Tibial nerve (tissue), 4 donors: ENCODE measurements at regions not wholly inside any gene's neighbourhood (a gene's known extent, or its start where the extent isn't known, plus 50 kb on each side); places are given as distances from the start of the nearest gene placed in this dataset.
A peak's percentile ranks its signal among the peaks of the same experiment; 100 is the strongest.

Source experiments
- DNase-seq, 2 donors: peaks; one replicate each; pipeline ENCODE4 v3.0.0-alpha.2; 2019; ENCODE audit warnings: low spot score in 2 of 2
- H3K27ac ChIP-seq, 4 donors: fragments of 200-600 bp; sonication (generic) in 3 of 4; one replicate each; pipeline ENCODE4 v1.5.1; 2017 to 2019; ENCODE audit warnings: mild to moderate bottlenecking in 1 of 4
- H3K27me3 ChIP-seq, 2 donors: fragments of 200-600 bp; sonication (generic) in 1 of 2; one replicate each; pipeline versions ENCODE4 v1.5.1 to v1.6.0; 2017 to 2019
- H3K36me3 ChIP-seq, 3 donors: fragments of 200-600 bp; sonication (generic); one replicate each; pipeline ENCODE4 v1.5.1; 2018 to 2019
- H3K4me1 ChIP-seq, 4 donors: fragments of 200-600 bp; sonication (generic) in 3 of 4; one replicate each; pipeline ENCODE4 v1.5.1; 2017 to 2019
- H3K4me3 ChIP-seq, 4 donors: fragments of 200-600 bp; sonication (generic) in 3 of 4; one replicate each; pipeline ENCODE4 v1.5.1; 2017 to 2019; ENCODE audit warnings: mild to moderate bottlenecking in 1 of 4, moderate library complexity in 1 of 4
- H3K9me3 ChIP-seq, 4 donors: fragments of 200-600 bp; sonication (generic) in 3 of 4; one replicate each; pipeline ENCODE4 v1.5.1; 2017 to 2019
- CTCF ChIP-seq, 5 experiments: fragments of 200-600 bp in 3 of 5; fragments of 450-650 bp in 2 of 5; sonication (generic) in 3 of 5; IDR thresholded peaks; one replicate each; pipeline ENCODE4 v1.5.1; 2016 to 2019; ENCODE audit warnings: antibody characterized with exemption in 5 of 5, mild to moderate bottlenecking in 3 of 5, moderate library complexity in 2 of 5
- EP300 ChIP-seq, 2 donors: sonication (generic); formaldehyde crosslinking; IDR thresholded peaks; one replicate each; pipeline ENCODE4 v1.6.1; 2017; ENCODE audit warnings: antibody characterized with exemption in 2 of 2, mild to moderate bottlenecking in 1 of 2
- POLR2A ChIP-seq, 2 donors: fragments of 450-650 bp; IDR thresholded peaks; one replicate each; pipeline ENCODE4 v1.6.1; 2017; ENCODE audit warnings: antibody characterized with exemption in 2 of 2, mild to moderate bottlenecking in 2 of 2, moderate library complexity in 2 of 2
- WGBS, 2 donors: methylation state at CpG; one replicate each; pipeline ENCODE4 v1.1.5; 2018; 5-methylcytosine and 5-hydroxymethylcytosine counted together

GRCh38 chr1:91597215-91597614, 96.6 kb downstream of the CDC7 start:
- Histone ChIP-seq H3K27ac (no peak overlapping the region), H3K4me3 (no peak overlapping the region), H3K27me3 (no peaks in the 10 kb centered on the region), H3K36me3 (no peaks in the 10 kb centered on the region), H3K4me1 (no peaks in the 10 kb centered on the region), H3K9me3 (no peaks in the 10 kb centered on the region)
- no peak for DNase-seq
- no peak for TF ChIP-seq POLR2A (IDR thresholded peaks at IDR 0.05)
- no peak for TF ChIP-seq EP300 (IDR thresholded peaks at IDR 0.05)
- no peak for TF ChIP-seq CTCF (IDR thresholded peaks at IDR 0.05)
- 91 to 92% methylated on average over 2 of the region's 2 CpGs for WGBS, 2 donors

DNA sequence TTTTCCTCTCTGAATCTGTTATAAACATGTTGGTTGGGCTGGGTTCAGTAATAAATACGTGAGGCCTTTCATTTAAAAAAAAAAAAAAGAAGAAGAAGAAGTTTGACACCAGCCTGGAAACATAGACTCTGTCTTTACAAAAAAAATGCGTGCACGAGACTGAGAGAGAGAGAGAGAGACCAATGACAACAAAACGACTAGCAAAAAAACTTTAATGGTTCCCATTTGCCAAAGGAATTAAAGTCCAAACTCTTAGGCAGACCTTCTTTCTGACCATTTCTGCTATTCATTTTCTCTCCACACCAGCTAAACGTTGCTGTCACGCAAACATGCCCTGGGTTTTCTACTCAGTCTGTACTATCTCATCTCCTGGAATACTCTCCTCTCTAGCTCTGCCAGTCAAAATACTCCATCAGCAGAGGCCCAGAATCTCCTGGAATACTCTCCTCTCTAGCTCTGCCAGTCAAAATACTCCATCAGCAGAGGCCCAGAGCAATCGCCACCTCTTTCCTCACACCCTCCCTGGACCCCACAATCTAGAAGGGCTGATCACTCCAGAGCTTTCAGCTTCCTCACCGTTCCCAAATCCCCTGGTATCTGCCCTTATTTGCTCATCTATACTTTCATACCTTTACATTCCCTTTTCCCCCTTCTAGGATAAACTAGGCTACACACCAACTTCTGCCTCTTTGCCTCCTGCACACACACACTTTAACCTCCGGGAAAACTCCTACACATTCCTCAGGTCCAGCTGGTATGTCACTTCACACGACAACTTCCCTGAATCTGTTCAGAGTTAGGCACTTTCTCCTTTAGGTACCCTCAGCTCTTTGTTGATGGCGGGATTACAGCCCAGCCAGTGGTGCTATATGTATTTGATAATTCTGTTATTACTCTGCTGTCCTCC, 100.0 kb downstream of the CDC7 start:
- Histone ChIP-seq H3K27me3 (no peaks in the 10 kb centered on the region), H3K4me3 (no peak overlapping the region), H3K4me1 (no peaks in the 10 kb centered on the region), H3K36me3 (no peaks in the 10 kb centered on the region), H3K27ac (peak overlapping the region in 1 of 4 donors; percentile 61), H3K9me3 (no peaks in the 10 kb centered on the region)
- 59 to 62% methylated on average over 11 of the region's 11 CpGs for WGBS, 2 donors
- TF ChIP-seq CTCF (IDR thresholded peaks at IDR 0.05) (no peak), POLR2A (IDR thresholded peaks at IDR 0.05) (no peak), EP300 (IDR thresholded peaks at IDR 0.05) (no peak)
- DNase-seq, result no peak

GRCh38 chr1:91601554-91602376, 101.1 kb downstream of the CDC7 start:
- Histone ChIP-seq H3K36me3 (no peaks in the 10 kb centered on the region), H3K27me3 (no peaks in the 10 kb centered on the region), H3K27ac (peak overlapping the region in 1 of 4 donors; percentile 61), H3K9me3 (no peaks in the 10 kb centered on the region), H3K4me3 (no peak overlapping the region), H3K4me1 (no peaks in the 10 kb centered on the region)
- TF ChIP-seq EP300 (IDR thresholded peaks at IDR 0.05), result no peak
- TF ChIP-seq CTCF (IDR thresholded peaks at IDR 0.05), result no peak
- TF ChIP-seq POLR2A (IDR thresholded peaks at IDR 0.05), result no peak
- 83 to 88% methylated on average over 12 of the region's 12 CpGs for WGBS, 2 donors
- DNase-seq, result no peak

DNA sequence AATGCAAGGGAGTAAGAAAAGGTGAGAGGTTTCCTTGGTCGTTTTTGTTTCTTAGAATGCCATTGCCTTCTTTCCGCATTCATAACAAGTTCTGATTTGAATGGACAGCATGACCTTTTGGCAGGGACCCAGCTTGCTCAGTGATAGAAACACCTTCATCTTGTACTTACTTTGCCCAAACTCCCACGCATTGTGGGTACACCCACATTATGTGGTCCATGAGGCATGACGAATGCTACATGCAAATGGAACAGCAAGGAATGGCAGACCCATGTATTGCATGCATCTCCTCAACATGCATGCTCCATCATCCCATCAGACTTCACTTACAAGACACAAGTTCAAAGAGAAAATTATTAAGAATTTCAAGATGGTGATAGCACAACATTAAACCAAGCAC, 102.8 kb downstream of the CDC7 start:
- Histone ChIP-seq H3K4me1 (no peaks in the 10 kb centered on the region), H3K27me3 (no peaks in the 10 kb centered on the region), H3K27ac (no peak overlapping the region), H3K36me3 (no peaks in the 10 kb centered on the region), H3K9me3 (no peaks in the 10 kb centered on the region), H3K4me3 (no peak overlapping the region)
- 91 to 93% methylated on average over 4 of the region's 4 CpGs for WGBS, 2 donors
- TF ChIP-seq CTCF (IDR thresholded peaks at IDR 0.05) (no peak), EP300 (IDR thresholded peaks at IDR 0.05) (no peak)
- DNase-seq, result no peak

GRCh38 chr1:91604632-91605031, 104.0 kb downstream of the CDC7 start:
- DNase-seq, result no peak
- WGBS, 2 donors, result 57 to 64% methylated on average over 7 of the region's 7 CpGs
- Histone ChIP-seq H3K4me3 (no peak overlapping the region), H3K9me3 (no peaks in the 10 kb centered on the region), H3K4me1 (no peaks in the 10 kb centered on the region), H3K36me3 (no peaks in the 10 kb centered on the region), H3K27me3 (no peaks in the 10 kb centered on the region), H3K27ac (no peak overlapping the region)
- TF ChIP-seq POLR2A (IDR thresholded peaks at IDR 0.05), result no peak
- no peak for TF ChIP-seq CTCF (IDR thresholded peaks at IDR 0.05)
- TF ChIP-seq EP300 (IDR thresholded peaks at IDR 0.05), result no peak
